ENCODE measurements at regions not wholly inside any gene's neighbourhood (a gene's known extent, or its start where the extent isn't known, plus 50 kb on each side); places are given as distances from the start of the nearest gene placed in this dataset.

DNA sequence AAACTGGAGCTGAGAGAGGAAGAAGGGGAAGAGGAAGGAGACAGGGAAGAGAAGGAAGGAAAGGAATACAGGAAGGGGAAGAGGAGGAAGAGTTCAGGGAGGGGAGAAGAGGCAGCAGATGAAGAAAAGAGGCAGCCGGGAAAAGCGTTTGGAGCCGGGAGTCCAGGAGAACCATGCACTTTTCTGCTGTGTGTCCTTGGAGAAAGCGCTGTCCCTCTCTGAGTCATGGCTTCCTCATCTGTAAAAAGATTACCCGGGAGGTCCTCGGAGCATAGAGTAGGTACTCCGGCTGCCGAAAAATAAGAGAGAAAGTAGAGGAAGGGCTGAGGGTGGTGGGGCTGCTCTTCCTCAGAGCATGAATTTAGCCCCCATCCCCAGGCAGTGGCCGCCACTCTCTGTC, 226.9 kb downstream of the MN1 start:
- peaks cover 7% of the 10 kb centered on the region for H3K9me3 ChIP-seq
- H3K4me3 ChIP-seq = no peak overlapping the region
- peaks cover 33% of the 10 kb centered on the region for H3K27me3 ChIP-seq
- H3K27ac ChIP-seq = no peak overlapping the region
- no peak for DNase-seq (ENCODE audit: low spot score in 2 of 2)
- no peaks in the 10 kb centered on the region for H3K36me3 ChIP-seq
- H3K4me1 ChIP-seq = peaks cover 3% of the 10 kb centered on the region
- no peak for TF ChIP-seq EP300 (IDR thresholded peaks at IDR 0.05)
- TF ChIP-seq, protein P1, sequence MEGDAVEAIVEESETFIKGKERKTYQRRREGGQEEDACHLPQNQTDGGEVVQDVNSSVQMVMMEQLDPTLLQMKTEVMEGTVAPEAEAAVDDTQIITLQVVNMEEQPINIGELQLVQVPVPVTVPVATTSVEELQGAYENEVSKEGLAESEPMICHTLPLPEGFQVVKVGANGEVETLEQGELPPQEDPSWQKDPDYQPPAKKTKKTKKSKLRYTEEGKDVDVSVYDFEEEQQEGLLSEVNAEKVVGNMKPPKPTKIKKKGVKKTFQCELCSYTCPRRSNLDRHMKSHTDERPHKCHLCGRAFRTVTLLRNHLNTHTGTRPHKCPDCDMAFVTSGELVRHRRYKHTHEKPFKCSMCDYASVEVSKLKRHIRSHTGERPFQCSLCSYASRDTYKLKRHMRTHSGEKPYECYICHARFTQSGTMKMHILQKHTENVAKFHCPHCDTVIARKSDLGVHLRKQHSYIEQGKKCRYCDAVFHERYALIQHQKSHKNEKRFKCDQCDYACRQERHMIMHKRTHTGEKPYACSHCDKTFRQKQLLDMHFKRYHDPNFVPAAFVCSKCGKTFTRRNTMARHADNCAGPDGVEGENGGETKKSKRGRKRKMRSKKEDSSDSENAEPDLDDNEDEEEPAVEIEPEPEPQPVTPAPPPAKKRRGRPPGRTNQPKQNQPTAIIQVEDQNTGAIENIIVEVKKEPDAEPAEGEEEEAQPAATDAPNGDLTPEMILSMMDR (IDR thresholded peaks at IDR 0.05) = no peak
- TF ChIP-seq POLR2A (IDR thresholded peaks at IDR 0.05) = no peak
- TF ChIP-seq POLR2AphosphoS5 (IDR thresholded peaks at IDR 0.05) = no peak
- WGBS = 88% methylated on average over 9 of the region's 9 CpGs

- Histone ChIP-seq H3K36me3 (no peaks in the 10 kb centered on the region), H3K27me3 (peaks cover 33% of the 10 kb centered on the region), H3K4me1 (peaks cover 3% of the 10 kb centered on the region), H3K9me3 (peaks cover 7% of the 10 kb centered on the region), H3K27ac (no peak overlapping the region), H3K4me3 (no peak overlapping the region)
- TF ChIP-seq POLR2A (IDR thresholded peaks at IDR 0.05) = no peak
- no peak for TF ChIP-seq EP300 (IDR thresholded peaks at IDR 0.05)
- TF ChIP-seq POLR2AphosphoS5 (IDR thresholded peaks at IDR 0.05) = no peak
- TF ChIP-seq, protein P1 (IDR thresholded peaks at IDR 0.05) = no peak
- DNase-seq (ENCODE audit: low spot score in 2 of 2) = no peak
- WGBS = 85% methylated on average over 8 of the region's 8 CpGs
These were observed 226.2 kb downstream of the MN1 start for GRCh38 chr22:27575348-27575747.

- no peak overlapping the region for H3K27ac ChIP-seq
- no peaks in the 10 kb centered on the region for H3K36me3 ChIP-seq
- no peak overlapping the region for H3K4me3 ChIP-seq
- H3K4me1 ChIP-seq = peaks cover 3% of the 10 kb centered on the region
- DNase-seq (ENCODE audit: low spot score in 2 of 2) = no peak
- peaks cover 33% of the 10 kb centered on the region for H3K27me3 ChIP-seq
- WGBS = 55% methylated on average over 3 of the region's 9 CpGs
- TF ChIP-seq, protein P1 (IDR thresholded peaks at IDR 0.05) = no peak
- TF ChIP-seq POLR2AphosphoS5 (IDR thresholded peaks at IDR 0.05) (no peak), EP300 (IDR thresholded peaks at IDR 0.05) (no peak), POLR2A (IDR thresholded peaks at IDR 0.05) (no peak)
- peaks cover 7% of the 10 kb centered on the region for H3K9me3 ChIP-seq
These were observed 225.1 kb downstream of the MN1 start for GRCh38 chr22:27576413-27576812.

GRCh38 chr22:27576815-27577573, 224.6 kb downstream of the MN1 start:
- no peak for TF ChIP-seq POLR2A (IDR thresholded peaks at IDR 0.05)
- no peak for TF ChIP-seq POLR2AphosphoS5 (IDR thresholded peaks at IDR 0.05)
- TF ChIP-seq, protein P1 (IDR thresholded peaks at IDR 0.05) = no peak
- no peak for TF ChIP-seq EP300 (IDR thresholded peaks at IDR 0.05)
- Histone ChIP-seq H3K27me3 (peaks cover 28% of the 10 kb centered on the region), H3K4me3 (no peak overlapping the region), H3K27ac (no peak overlapping the region), H3K36me3 (no peaks in the 10 kb centered on the region), H3K9me3 (peaks cover 4% of the 10 kb centered on the region), H3K4me1 (peaks cover 9% of the 10 kb centered on the region)
- no peak for DNase-seq (ENCODE audit: low spot score in 2 of 2)
- WGBS = 67% methylated on average over 20 of the region's 20 CpGs

DNA sequence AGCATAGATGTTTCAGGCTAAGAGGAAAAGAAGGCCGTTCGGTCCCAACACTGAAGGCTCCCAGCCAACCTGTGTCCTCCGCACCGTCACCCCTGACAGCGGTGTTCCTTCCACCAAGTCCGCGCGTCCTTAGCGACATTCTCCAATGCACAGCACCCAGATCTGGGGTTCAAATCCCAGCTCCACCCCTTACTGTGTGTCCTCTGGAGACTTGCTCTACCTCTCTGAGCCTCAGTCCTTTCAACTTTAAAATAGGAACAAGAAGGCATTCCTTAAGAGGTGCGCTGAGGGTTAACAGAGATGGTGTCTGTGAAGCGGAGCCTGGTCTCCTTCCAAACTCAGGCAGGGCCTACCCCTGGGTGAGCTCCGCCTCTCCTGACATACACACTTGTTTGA, 224.0 kb downstream of the MN1 start:
- Histone ChIP-seq H3K27ac (no peak overlapping the region), H3K4me1 (peaks cover 10% of the 10 kb centered on the region), H3K36me3 (no peaks in the 10 kb centered on the region), H3K27me3 (peaks cover 23% of the 10 kb centered on the region), H3K4me3 (no peak overlapping the region), H3K9me3 (no peaks in the 10 kb centered on the region)
- 78% methylated on average over 12 of the region's 12 CpGs for WGBS
- no peak for DNase-seq (ENCODE audit: low spot score in 2 of 2)
- TF ChIP-seq EP300 (IDR thresholded peaks at IDR 0.05) (no peak), POLR2AphosphoS5 (IDR thresholded peaks at IDR 0.05) (no peak), POLR2A (IDR thresholded peaks at IDR 0.05) (no peak)
- TF ChIP-seq, protein P1 (IDR thresholded peaks at IDR 0.05) = no peak

Measured in suprapubic skin (tissue), 4 donors.